Activated CD8-positive, alpha-beta memory T cell treated with anti-CD3 and anti-CD28 coated beads, Interleukin-2, amount 50 U/mL, for 4 hours (primary cell): ENCODE measurements at regions not wholly inside any gene's neighbourhood (a gene's known extent, or its start where the extent isn't known, plus 50 kb on each side); places are given as distances from the start of the nearest gene placed in this dataset.
"Not testable (repeated sequence)": the region's sequence is repeated elsewhere in the genome, so short reads cannot be mapped to it uniquely, and the experiment has no call there.

Source experiments
- DNase-seq: peaks from one replicate; pipeline ENCODE4 v3.0.0-alpha.2; 2020

DNA sequence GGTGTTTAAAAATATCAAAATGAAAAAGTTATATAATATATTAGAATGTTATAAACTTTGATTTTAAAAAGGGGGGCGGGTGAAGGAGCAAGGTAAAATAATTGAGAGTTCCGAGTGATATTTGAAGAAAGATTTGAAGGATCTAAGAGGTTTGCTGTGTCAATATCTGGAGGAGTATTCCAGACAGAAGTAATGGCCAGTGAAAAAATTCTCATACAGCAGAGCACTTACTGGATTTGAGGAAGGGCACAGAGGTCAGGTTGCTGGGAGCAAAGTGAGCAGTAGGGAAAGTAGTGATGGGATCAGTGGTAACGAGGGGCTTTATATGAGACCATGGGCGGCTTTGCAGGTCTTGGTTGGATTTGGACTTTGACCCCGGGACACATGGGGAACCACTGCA, 531.5 kb downstream of the ADCYAP1 start:
- DNase-seq: no peak

DNA sequence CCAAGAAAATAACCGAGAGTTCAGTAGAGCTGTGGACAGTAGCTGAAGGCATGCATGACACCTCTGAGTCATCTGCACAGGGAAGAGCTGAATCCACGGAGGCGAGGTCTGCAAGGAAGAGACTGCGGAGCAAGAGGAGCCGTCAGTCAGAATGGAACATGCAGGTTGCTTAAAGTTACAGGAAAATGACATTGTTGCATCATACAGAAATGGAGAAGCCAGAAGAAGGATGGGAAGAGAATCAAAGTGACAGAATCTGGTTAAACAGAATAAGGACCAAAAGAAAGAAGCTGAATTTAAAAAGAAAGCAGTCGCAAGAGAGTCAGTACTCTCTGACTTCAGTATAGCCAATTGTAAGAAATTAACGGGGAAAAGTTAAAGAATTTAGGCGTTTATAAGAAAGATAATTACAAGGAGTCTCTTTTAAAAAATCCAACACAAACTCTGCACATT, 533.8 kb downstream of the ADCYAP1 start:
- no peak for DNase-seq

DNA sequence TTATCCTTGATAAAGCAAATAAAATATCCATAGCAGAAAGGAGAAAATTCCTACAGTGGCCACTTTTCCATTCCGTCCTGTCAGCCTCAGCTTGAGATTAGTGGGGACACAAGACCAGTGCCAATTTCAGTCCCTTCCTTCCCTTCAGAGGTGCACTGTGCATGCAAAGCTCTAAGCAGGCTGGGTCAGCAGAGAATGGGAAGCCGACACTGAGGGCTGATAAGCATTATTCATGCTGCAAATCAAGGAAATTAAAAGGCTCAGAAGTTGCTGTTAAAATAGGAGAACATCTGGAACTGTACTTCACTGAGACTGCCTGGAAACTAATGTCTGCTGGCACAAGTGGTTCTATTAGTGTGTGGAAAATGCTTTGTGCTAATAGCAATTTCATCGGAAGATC, 534.3 kb downstream of the ADCYAP1 start:
- DNase-seq: no peak

DNA sequence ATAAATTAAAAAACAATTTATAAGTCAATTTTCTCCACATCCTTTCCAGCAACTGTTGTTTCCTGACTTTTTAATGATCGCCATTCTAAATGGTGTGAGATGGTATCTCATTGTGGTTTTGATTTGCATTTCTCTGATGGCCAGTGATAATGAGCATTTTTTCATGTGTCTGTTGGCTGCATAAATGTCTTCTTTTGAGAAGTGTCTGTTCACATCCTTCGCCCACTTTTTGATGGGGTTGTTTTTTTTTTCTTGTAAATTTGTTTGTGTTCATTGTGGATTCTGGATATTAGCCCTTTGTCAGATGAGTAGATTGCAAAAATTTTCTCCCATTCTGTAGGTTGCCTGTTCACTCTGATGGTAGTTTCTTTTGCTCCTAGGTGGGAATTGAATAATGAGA, 539.4 kb downstream of the ADCYAP1 start:
- DNase-seq: not testable (repeated sequence)

DNA sequence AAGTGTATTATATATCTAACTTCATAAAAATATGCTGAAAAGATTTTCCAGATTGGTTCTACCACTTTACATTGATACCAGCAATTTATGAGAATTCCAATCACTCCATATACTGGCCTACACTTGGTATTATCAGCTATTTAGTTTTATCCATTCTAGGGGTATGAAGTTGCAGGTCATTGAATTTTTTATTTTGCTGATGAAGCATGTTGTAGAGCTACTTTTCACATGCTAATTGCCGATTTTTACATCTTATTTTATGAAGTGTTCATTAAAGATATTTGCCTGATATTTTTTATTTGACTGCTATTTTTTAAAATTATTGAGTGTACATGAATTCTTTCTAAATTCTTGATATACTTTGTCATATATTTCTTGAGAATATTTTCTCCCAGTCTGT, 542.1 kb downstream of the ADCYAP1 start:
- no peak for DNase-seq

DNA sequence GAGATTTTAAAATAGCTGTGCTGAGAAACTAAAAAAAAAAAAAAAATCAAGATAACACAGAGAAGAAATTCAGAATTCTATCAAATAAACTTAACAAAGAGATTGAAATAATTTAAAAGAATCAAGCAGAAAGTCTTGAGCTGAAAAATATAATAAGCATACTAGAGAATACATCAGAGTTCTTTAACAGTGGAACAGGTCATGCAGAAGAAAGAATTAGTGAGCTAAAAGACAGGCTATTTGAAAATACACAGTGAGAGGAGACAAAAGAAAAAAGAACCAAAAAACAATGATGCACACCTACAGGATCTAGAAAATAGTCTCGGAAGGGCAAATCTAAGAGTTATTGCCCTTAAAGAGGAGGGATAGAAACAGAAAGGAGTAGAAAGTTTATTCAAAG, 548.1 kb downstream of the ADCYAP1 start:
- no peak for DNase-seq

DNA sequence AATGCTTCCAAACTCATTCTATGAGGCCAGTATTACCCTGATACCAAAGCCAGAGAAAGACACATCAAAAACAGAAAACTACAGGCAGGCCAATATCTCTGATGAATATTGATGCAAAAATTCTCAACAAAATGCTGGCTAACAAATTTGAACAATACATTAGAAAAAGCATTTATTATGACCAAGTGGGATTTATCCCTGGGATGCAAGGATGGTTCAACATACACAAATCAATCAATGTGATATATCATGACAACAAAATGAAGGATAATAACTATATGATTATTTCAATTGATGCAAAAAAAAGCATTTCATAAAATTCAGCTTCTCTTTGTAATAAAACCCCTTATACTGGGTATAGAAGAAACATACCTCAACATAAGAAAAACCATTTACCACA, 550.9 kb downstream of the ADCYAP1 start:
- DNase-seq: no peak

DNA sequence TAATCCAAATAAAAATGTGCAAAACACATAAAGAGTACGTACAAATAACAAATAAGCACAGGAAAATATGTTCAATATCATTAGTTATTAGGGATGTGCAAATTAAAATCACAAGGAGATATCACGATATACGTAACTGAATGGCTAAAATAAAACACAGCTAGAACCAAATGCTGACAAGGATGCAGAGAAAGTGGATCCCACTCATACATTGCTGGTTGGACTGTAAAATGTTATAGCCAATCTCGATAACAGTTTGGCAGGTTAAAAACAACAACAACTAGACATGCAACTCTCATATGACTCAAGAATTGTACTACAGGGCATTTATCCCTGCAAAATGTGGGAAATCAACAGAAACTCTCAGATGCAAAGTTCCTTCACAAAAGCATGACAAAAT, 553.9 kb downstream of the ADCYAP1 start:
- no peak for DNase-seq

DNA sequence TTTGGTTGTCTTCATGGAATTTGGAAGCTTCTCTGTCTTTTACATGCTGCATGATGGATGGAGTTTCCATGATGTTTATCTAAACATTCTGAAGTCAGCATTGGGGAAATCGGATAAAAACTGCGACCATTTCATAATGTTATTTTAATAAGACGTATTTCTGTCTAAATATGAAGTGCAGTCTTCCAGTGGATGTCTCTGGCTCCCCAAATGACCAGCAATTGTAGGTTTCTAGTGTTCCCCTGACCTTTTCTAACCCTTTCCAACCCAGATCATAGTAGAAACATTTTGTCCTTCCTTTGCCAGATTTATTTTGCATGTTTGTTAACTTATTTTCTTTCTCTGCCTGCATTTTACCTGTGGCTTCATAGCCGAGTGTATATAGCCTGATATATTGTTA, 559.3 kb downstream of the ADCYAP1 start:
- DNase-seq: no peak

DNA sequence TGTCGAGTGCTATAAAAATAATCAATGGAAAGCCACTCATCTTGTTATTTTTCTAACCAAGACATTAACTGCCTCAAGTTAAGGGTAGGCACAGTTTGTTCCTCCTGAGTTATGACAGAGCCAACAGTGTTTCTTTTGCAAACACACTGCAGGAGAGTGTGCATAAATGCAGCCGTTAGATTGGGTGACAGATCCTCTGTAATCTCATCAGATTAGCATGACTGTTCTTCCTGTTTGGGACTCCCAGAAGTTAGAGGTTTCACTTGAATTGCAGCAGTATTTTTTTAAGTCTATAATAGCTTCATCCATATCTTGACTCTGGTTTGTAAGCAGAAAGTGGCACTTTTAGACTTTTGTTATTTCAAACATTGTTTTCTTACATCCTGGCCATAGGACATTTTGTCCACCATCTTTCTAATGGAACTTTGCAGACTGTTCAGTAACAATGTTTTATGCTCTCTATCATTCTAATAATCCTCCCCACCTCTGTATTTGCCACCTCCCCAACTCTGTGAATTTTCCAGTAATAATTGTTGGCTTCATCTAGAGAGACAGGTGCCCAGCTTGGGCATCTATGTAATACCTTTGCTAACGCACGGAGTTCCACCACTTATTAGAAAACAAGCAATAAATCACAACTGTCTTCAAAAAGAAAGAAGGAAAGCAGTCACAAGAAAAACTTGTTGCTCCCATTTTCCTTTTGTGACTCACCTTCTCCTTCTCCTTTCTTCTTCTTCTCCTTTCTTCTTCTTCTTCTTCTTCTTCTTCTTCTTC, 560.0 kb downstream of the ADCYAP1 start:
- DNase-seq: no peak

DNA sequence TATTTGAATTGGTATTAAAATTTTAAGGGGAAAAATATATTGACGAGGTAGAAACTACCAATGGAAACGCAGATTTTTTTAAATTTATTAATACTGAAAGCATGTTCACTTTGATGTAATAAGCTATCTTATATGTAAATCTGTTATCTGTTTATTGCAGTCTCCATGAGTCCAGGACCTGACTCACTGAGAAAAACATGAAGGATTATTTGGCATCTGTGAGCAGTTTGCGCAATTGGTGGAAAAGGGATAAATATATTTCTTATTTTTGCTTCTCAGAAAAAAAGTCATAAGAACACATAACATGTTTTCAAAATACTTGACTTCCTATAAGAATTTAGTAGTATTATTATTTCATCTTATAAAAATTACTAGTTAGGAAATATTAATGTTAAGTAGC, 561.4 kb downstream of the ADCYAP1 start:
- no peak for DNase-seq

DNA sequence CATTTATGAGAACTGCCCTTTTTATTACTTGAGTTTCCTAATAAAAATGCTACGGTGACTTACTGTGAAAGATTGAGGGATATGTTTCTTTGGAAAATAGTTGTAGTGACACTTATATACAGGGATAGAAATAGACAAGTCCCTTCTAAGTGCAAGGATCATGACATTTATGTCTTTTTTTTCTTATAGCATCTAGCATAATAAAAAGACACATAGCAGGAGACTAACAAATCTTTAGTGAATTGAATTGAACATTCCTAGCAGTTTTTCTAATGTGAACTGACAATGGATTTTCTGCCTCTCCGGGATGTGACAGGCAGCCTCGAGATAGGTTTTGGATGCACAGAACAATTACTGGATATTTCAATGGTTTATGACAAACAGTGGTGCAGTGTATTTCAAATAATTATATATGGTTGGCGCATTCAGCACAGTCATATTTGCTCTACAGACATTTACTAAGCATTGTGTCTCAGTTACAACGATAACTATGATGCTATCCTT, 562.8 kb downstream of the ADCYAP1 start:
- no peak for DNase-seq

DNA sequence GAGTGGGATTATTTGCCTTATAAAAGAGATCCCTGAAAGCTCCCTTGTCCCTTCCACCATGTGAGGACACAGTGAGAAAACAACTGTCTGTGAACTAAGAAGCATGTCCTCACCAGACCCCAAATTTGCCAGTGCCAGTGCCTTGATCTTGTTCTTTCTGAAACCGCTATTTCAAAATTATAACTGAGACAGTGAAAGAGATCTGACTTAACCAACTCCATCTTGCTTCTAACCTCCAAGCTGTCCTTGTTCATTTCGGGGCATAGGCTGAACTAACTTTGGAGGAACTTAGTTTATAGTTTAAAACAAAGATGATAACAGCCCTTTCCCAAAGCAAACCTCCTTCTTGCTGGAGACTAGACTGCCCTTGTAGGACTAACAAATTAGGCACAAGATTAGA, 563.9 kb downstream of the ADCYAP1 start:
- no peak for DNase-seq

DNA sequence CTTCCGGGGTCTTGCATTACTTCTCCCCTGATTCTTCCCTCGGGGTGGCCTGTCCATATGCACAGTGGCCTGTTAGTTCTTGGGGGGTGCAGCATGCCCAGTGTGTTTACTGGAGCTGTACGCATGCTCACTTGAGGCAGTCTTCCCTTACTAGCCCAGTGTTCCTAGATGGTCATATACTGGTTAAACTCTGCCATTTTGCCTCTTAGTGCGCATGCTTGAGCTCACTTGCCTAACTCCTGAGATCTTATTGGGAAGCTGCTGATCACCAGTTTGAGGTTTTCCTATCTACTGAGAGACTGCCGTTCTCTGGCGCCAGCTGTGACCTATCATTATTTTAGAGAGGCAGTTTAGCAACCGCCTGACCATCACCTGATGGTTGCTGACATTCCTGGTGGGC, 571.2 kb downstream of the ADCYAP1 start:
- DNase-seq: no peak

DNA sequence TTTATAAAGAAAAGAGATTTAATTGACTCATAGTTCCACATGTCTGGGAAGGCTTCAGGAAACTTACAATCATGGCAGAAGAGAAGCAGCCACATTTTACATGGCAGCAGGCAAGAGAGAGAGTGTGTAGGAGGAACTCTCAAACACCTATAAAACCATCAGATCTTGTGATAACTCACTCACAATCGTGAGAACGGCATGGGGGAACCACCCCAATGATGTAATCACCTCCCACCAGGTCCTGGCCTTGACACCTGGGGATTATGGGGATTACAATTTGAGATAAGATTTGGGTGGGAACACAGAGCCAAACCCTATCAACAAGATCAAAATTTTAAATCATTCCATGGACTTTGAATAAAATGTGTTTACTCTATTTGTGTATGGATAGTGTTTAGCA, 575.6 kb downstream of the ADCYAP1 start:
- no peak for DNase-seq

DNA sequence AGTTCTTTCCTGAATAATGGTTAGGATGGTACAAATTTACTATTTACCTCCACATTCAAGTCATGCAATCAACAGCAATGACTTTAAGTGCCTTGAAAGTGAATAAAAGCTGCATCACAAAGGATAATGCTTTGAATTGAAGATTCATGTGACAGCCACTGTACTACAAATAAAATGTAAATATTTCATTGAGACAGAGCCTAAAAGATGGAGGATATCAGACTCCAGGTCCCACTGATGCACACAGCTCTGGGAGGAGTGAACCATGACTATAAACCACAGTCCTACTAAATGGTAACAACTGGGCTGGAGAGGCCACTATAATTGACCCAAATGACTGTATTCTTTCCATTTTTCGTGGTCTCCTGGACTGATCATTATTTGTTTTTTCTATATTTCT, 576.9 kb downstream of the ADCYAP1 start:
- no peak for DNase-seq

DNA sequence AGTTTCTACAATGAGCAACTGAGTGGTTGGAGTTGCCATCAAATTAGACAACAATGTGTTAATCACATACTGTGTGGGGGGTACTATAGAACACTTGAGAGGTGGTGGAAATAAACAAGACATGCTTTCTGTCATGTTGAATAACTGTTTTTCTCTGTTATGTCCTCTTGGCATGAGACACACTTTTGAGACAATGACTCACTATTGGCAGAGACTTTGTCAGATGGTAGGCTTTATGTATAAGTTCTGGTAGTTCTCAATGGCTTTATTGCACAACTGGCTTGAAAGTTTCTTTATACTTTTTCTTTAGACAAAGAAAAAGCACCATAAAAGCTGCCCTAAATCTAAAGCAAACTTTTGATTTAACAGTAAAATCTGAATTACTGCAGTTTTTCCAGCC, 578.7 kb downstream of the ADCYAP1 start:
- DNase-seq: no peak

DNA sequence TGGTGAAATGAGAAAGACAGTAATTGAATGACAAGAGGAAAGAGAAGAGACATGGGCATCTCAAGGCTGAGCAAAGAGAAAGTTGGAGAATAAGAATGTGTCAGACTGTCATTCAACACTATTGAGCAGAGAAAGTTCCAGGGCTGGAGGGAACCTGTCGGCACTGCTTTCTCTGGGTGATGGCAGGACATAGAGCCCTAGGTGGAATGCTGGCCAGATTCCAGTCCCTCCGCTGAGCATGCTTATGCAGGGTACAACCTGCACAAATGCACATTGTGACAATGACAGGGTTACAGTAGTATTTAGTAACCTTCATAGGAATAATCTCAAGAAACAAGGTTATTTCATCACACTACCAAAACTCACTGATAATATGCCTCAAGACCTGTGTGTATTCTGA, 582.8 kb downstream of the ADCYAP1 start:
- DNase-seq: no peak

DNA sequence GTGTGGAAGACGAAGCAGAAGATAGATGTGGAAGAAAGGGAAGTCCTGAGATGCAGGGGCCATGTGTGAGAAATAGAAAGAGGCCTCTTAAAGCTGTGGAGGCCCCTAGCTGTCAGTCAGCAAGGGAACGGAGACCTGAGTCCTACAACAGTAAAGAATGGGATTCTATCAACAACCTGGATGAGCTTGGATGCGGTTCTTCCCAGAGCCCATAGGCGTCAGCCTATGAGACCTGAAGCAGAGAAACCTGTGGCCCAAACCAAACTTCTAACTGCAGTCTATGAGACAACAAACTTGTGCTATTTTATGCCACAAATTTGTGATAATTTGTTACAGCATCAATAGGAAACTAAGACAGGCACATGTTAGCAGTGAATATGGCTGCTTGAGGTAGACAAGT, 583.7 kb downstream of the ADCYAP1 start:
- DNase-seq: no peak

DNA sequence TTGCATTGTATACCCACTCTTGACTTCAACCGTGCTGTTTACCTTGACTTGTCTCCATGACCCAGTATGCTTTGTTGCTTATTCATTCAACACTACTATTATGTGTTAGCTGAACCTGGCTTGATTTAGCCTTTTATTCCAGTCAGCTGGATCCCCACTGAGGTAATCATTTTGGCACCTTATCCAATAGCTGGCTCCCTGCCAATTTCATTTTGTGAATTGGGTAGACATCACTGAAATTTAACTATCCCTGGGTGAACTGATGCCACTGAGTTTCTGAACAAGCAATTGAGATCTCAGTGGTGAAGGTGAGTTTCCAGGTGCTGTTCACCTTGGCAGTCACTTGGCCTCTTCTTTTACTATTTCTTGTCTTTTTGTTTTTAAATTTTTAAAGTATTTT, 584.3 kb downstream of the ADCYAP1 start:
- DNase-seq: no peak

DNA sequence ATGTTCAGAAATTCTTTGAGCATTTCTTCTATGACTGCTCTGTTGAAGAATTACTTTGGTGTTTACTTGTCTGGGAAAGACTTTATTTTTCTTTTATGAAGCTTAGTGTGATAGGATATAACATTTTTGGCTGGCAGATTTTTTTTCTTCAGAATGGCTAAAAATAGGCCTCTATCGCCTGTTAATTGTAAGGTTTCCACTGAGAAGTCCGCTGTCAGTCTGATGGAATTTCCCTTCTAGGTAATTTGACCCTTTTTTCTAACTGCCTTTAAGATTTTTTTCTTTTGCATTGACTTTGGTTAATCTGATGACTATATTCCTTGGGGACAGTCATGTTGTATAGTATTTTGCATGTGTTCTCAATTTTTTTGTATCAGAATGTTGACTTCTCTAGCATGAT, 590.7 kb downstream of the ADCYAP1 start:
- DNase-seq: no peak

DNA sequence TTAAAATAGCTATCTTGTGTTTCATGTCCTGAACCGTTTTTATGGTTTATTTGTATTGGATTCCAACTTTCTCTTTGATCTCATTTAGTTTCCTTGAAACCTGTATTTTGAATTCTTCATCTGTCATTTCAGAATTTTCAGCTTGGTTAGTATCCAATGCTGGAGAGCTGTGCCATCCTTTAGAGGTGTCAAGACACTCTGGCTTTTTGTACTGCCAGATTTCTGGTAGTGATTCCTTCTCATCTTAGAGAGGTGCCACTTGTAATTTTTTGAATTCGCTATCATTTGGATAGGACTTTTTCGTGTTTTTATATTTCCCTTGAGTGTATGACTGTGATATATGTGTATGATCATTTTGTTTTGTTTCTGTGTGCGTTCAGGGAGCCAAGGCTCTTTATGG, 591.4 kb downstream of the ADCYAP1 start:
- no peak for DNase-seq

DNA sequence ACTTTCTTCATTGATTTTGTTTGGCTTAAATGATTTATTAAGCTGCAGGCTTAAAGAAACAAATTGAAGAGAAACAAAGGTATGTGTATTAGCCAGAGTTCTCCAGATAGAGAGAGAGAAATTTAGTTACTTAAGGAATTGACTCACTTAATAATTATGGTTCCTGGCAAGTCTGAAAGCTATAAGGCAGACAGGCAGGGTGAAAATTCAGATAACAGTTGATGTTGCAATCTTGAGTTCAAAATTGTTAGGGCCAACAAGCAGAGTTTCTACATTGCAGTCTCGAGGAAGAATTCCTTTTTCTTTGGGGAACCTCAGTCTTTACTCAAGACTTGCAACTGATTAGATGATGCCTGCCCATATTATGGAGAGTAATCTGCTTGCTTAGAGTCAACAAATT, 593.5 kb downstream of the ADCYAP1 start:
- DNase-seq: no peak

DNA sequence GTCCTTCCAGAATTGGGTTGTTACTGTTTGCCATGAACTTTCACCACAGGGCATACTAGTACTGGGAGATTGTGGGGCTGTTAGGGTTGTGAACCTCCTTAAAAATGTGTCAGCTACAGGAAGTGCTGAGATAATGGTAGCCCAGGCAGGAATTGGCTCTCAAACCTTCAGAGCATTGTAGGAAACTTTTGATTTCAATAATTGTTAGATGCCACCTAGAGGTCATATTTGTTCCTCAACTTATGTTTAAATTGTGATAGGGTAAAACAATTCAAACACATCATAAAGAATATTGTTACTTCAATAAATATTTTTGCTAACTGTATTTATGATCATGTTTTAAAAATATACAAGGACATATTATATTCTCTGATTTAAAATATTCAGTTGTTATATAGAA, 594.6 kb downstream of the ADCYAP1 start:
- no peak for DNase-seq

DNA sequence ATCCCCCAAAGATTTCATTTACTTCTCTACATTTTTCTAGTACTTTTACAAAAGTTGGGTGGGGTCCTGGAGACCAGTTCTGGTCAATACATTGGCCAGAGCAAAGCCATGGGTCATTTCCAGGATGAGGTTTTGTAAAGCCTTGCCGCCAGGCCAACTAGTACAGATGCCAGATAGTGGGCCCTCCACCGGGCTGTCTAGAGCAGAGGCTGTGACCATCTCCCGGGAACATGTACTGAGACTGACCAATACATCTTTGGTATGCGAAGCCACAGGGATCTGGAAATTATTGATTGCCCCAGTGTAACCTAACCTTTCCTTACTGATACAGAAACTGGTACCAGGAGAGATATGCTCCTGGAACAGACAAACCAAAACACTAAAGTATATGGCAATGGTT, 599.2 kb downstream of the ADCYAP1 start:
- DNase-seq: no peak
